SK-N-SH treated with all-trans-retinoic acid at 6 μM for 48 hours (cell line): ENCODE measurements at regions not wholly inside any gene's neighbourhood (a gene's known extent, or its start where the extent isn't known, plus 50 kb on each side); places are given as distances from the start of the nearest gene placed in this dataset.

Source experiments
- ARNTL ChIP-seq: fragments of 450-650 bp; formaldehyde crosslinking; IDR thresholded peaks from 2 replicates; pipeline ENCODE4 v1.5.0; 2020; ENCODE audit warnings: low read depth, mild to moderate bottlenecking, moderate library complexity, borderline replicate concordance
- BACH2 ChIP-seq: fragments of 250-450 bp; sonication (Bioruptor Pico); IDR thresholded peaks from 2 replicates; pipeline ENCODE4 v1.9.0; 2021; ENCODE audit warnings: mild to moderate bottlenecking, borderline replicate concordance
- CREB5 ChIP-seq: fragments of 250-450 bp; sonication (Bioruptor Pico); IDR thresholded peaks from 2 replicates; pipeline ENCODE4 v1.5.1; 2020; ENCODE audit warnings: low read depth, mild to moderate bottlenecking, moderate library complexity
- CSDC2 ChIP-seq: fragments of 250-450 bp; sonication (Bioruptor Pico); IDR thresholded peaks from 2 replicates; pipeline ENCODE4 v1.5.0; 2020; ENCODE audit warnings: mild to moderate bottlenecking, moderate library complexity
- POU6F1 ChIP-seq: fragments of 250-450 bp; sonication (Bioruptor Pico); IDR thresholded peaks from 2 replicates; pipeline ENCODE4 v1.8.0; 2021; ENCODE audit warnings: low read depth, mild to moderate bottlenecking, moderate library complexity, borderline replicate concordance
- TF ChIP-seq, protein P1 (sequence below): fragments of 250-450 bp; sonication (Bioruptor Pico); IDR thresholded peaks from 2 replicates; pipeline ENCODE4 v1.5.1; 2021; ENCODE audit warnings: mild to moderate bottlenecking, moderate library complexity
- TF ChIP-seq, protein P2 (sequence below): fragments of 250-450 bp; sonication (Bioruptor Pico); IDR thresholded peaks from 2 replicates; pipeline ENCODE4 v1.8.0; 2020; ENCODE audit warnings: mild to moderate bottlenecking, moderate library complexity, borderline replicate concordance

- TF ChIP-seq CREB5 (CRISPR knock-in tag), result no peak
- no peak for TF ChIP-seq BACH2 (CRISPR knock-in tag)
- no peak for TF ChIP-seq ARNTL (CRISPR knock-in tag)
- TF ChIP-seq CSDC2 (CRISPR knock-in tag), result no peak
- no peak for TF ChIP-seq POU6F1 (CRISPR knock-in tag)
- TF ChIP-seq, protein P1, sequence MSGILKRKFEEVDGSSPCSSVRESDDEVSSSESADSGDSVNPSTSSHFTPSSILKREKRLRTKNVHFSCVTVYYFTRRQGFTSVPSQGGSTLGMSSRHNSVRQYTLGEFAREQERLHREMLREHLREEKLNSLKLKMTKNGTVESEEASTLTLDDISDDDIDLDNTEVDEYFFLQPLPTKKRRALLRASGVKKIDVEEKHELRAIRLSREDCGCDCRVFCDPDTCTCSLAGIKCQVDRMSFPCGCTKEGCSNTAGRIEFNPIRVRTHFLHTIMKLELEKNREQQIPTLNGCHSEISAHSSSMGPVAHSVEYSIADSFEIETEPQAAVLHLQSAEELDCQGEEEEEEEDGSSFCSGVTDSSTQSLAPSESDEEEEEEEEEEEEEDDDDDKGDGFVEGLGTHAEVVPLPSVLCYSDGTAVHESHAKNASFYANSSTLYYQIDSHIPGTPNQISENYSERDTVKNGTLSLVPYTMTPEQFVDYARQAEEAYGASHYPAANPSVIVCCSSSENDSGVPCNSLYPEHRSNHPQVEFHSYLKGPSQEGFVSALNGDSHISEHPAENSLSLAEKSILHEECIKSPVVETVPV (CRISPR knock-in tag), result no peak
- TF ChIP-seq, protein P2, sequence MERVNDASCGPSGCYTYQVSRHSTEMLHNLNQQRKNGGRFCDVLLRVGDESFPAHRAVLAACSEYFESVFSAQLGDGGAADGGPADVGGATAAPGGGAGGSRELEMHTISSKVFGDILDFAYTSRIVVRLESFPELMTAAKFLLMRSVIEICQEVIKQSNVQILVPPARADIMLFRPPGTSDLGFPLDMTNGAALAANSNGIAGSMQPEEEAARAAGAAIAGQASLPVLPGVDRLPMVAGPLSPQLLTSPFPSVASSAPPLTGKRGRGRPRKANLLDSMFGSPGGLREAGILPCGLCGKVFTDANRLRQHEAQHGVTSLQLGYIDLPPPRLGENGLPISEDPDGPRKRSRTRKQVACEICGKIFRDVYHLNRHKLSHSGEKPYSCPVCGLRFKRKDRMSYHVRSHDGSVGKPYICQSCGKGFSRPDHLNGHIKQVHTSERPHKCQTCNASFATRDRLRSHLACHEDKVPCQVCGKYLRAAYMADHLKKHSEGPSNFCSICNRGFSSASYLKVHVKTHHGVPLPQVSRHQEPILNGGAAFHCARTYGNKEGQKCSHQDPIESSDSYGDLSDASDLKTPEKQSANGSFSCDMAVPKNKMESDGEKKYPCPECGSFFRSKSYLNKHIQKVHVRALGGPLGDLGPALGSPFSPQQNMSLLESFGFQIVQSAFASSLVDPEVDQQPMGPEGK, result no peak
Observed at GRCh38 chr2:129324349-129324748, 655.1 kb upstream of the RAB6C start.
